PC-9 (cell line): ENCODE measurements at regions not wholly inside any gene's neighbourhood (a gene's known extent, or its start where the extent isn't known, plus 50 kb on each side); places are given as distances from the start of the nearest gene placed in this dataset.
"Not testable (repeated sequence)": the region's sequence is repeated elsewhere in the genome, so short reads cannot be mapped to it uniquely, and the experiment has no call there.

Experiments
- BruUV-seq: library from RNA; stranded (reverse); fragments of 400-500 nt; replicated peaks from 2 replicates; lab custom pipeline; 2021; lab: Mats Ljungman, UMichigan
- CTCF ChIA-PET: fragments of 300-600 bp; sonication (Branson Sonifier 250); formaldehyde crosslinking; loops from one replicate; lab custom pipeline; 2022; ENCODE audit warnings: antibody characterized with exemption; lab: Charles Lee
- POLR2A ChIA-PET: fragments of 300-600 bp; sonication (Branson Sonifier 250); formaldehyde crosslinking; loops from one replicate; lab custom pipeline; 2022; ENCODE audit warnings: antibody characterized with exemption; ENCODE audit not compliant: unreplicated experiment; lab: Charles Lee
- DNase-seq, 2 experiments: peaks; one replicate each; pipeline versions ENCODE4 v3.0.0 to v3.0.0-alpha.2; 2015 to 2022; ENCODE audit warnings: mixed read lengths in 1 of 2
- H2AFZ ChIP-seq: fragments of 200-600 bp; sonication (generic); 2 replicates; pipeline ENCODE4 v1.8.1; 2017; ENCODE audit warnings: antibody characterized with exemption
- H3F3A ChIP-seq: fragments of 200-600 bp; sonication (generic); 2 replicates; pipeline ENCODE4 v1.8.1; 2017; ENCODE audit warnings: antibody characterized with exemption, mild to moderate bottlenecking, low read depth; ENCODE audit not compliant: insufficient read depth
- H3K27ac ChIP-seq: fragments of 200-600 bp; sonication (generic); 2 replicates; pipeline ENCODE4 v1.6.1; 2016; ENCODE audit warnings: mixed run types
- H3K27me3 ChIP-seq: fragments of 200-600 bp; sonication (generic); 2 replicates; pipeline ENCODE4 v1.6.1; 2016; ENCODE audit warnings: low read depth, mixed run types; ENCODE audit not compliant: insufficient read depth
- H3K36me3 ChIP-seq: fragments of 200-600 bp; sonication (generic); 2 replicates; pipeline ENCODE4 v1.6.1; 2016; ENCODE audit warnings: low read depth, mixed run types
- H3K4me1 ChIP-seq: fragments of 200-600 bp; sonication (generic); replicated peaks from 2 replicates; pipeline ENCODE4 v1.6.1; 2016; ENCODE audit warnings: mixed run types; ENCODE audit not compliant: insufficient read depth
- H3K4me2 ChIP-seq: fragments of 200-600 bp; sonication (generic); 2 replicates; pipeline ENCODE4 v1.6.1; 2017; ENCODE audit warnings: mixed run types
- H3K4me3 ChIP-seq: fragments of 200-600 bp; sonication (generic); 2 replicates; pipeline ENCODE4 v1.6.1; 2016; ENCODE audit warnings: mixed run types
- H3K79me2 ChIP-seq: fragments of 200-600 bp; sonication (generic); 2 replicates; pipeline ENCODE4 v1.6.1; 2017; ENCODE audit warnings: low read depth, mixed run types
- H3K9me2 ChIP-seq: fragments of 200-600 bp; sonication (generic); 2 replicates; pipeline ENCODE4 v1.8.1; 2017; ENCODE audit warnings: mild to moderate bottlenecking; ENCODE audit not compliant: insufficient read depth
- H3K9me3 ChIP-seq: fragments of 200-600 bp; sonication (generic); 2 replicates; pipeline ENCODE4 v1.8.1; 2016; ENCODE audit warnings: low read depth; ENCODE audit not compliant: insufficient read depth
- H4K20me1 ChIP-seq: fragments of 200-600 bp; sonication (generic); 2 replicates; pipeline ENCODE4 v1.8.1; 2017; ENCODE audit not compliant: insufficient read depth
- CTCF ChIP-seq: fragments of 200-600 bp; sonication (generic); conservative IDR thresholded peaks from 2 replicates; pipeline ENCODE4 v1.6.1; 2017; ENCODE audit warnings: mixed run types, antibody characterized with exemption, mild to moderate bottlenecking, moderate library complexity
- EZH2 ChIP-seq: fragments of 200-600 bp; sonication (generic); IDR thresholded peaks from 2 replicates; pipeline ENCODE4 v1.8.0; 2017; ENCODE audit warnings: antibody characterized with exemption, low read depth
- intact Hi-C: fragments of 100-400 bp; cut with micrococcal nuclease; formaldehyde crosslinking; loops from one replicate; pipeline ENCODE4 v1.10.0; 2022; ENCODE audit not compliant: unreplicated experiment

- POLR2A ChIA-PET, result no interaction called here
Observed at GRCh38 chrX:74111245-74111644, 192.7 kb upstream of the ZCCHC13 start.

GRCh38 chrX:74107666-74108065, 196.3 kb upstream of the ZCCHC13 start:
- H3K9me3 ChIP-seq, result no peaks in the 10 kb centered on the region

More at GRCh38 chrX:74111245-74111644, 192.7 kb upstream of the ZCCHC13 start:
- no peak overlapping the region for H3K4me3 ChIP-seq
- H3K79me2 ChIP-seq, result no peaks in the 10 kb centered on the region
- no peak overlapping the region for H3K4me2 ChIP-seq
- H3K9me2 ChIP-seq, result no peaks in the 10 kb centered on the region
- H3K36me3 ChIP-seq, result no peaks in the 10 kb centered on the region
- H3K9me3 ChIP-seq, result no peaks in the 10 kb centered on the region
- no peaks in the 10 kb centered on the region for H3K4me1 ChIP-seq
- H2AFZ ChIP-seq, result no peak overlapping the region
- H3F3A ChIP-seq, result no peaks in the 10 kb centered on the region
- BruUV-seq, result no TSS peak
- no peak for DNase-seq
- no peak overlapping the region for H3K27ac ChIP-seq
- intact Hi-C loops, result no loop called here
- TF ChIP-seq EZH2, result no peak
- TF ChIP-seq CTCF, result no peak
- no peaks in the 10 kb centered on the region for H3K27me3 ChIP-seq
- H4K20me1 ChIP-seq, result no peaks in the 10 kb centered on the region
- CTCF ChIA-PET, result no interaction called here

GRCh38 chrX:74104356-74105015, 199.5 kb upstream of the ZCCHC13 start:
- Histone ChIP-seq H3K4me3 (no peak overlapping the region), H3K79me2 (no peaks in the 10 kb centered on the region), H3K27me3 (no peaks in the 10 kb centered on the region), H3K27ac (no peak overlapping the region), H3K9me3 (no peaks in the 10 kb centered on the region), H3K4me1 (peaks cover 12% of the 10 kb centered on the region; the same call in 1 of the 2 replicates), H2AFZ (no peak overlapping the region), H3K36me3 (no peaks in the 10 kb centered on the region), H3K9me2 (no peaks in the 10 kb centered on the region), H3F3A (0 out of 2 replicates have a peak, but pooled peaks cover 4% of the 10 kb centered on the region), H4K20me1 (no peaks in the 10 kb centered on the region), H3K4me2 (peak overlapping the region; percentile 10; the same call in 1 of the 2 replicates)
- peak in 1 of 2 experiments; percentile 62 for DNase-seq
- BruUV-seq, result no TSS peak
- ChIA-PET CTCF (no interaction called here), POLR2A (no interaction called here)
- TF ChIP-seq EZH2 (no peak), CTCF (no peak)
- intact Hi-C loops, result no loop called here

More at GRCh38 chrX:74107666-74108065, 196.3 kb upstream of the ZCCHC13 start:
- POLR2A ChIA-PET, result no interaction called here
- intact Hi-C loops, result no loop called here
- no peak overlapping the region for H3K4me3 ChIP-seq
- TF ChIP-seq CTCF (no peak), EZH2 (no peak)
- no peak overlapping the region for H3K27ac ChIP-seq
- H4K20me1 ChIP-seq, result no peaks in the 10 kb centered on the region
- no peaks in the 10 kb centered on the region for H3K79me2 ChIP-seq
- H3K36me3 ChIP-seq, result no peaks in the 10 kb centered on the region
- BruUV-seq, result no TSS peak
- H3K9me2 ChIP-seq, result no peaks in the 10 kb centered on the region
- H3K4me2 ChIP-seq, result no peak overlapping the region
- H3F3A ChIP-seq, result 0 out of 2 replicates have a peak, but pooled peaks cover 4% of the 10 kb centered on the region
- H2AFZ ChIP-seq, result no peak overlapping the region
- H3K27me3 ChIP-seq, result no peaks in the 10 kb centered on the region
- CTCF ChIA-PET, result no interaction called here
- H3K4me1 ChIP-seq, result peaks cover 12% of the 10 kb centered on the region; the same call in 1 of the 2 replicates
- no peak for DNase-seq

- H3K27ac ChIP-seq, H2AFZ ChIP-seq, POLR2A ChIA-PET, BruUV-seq, H3K79me2 ChIP-seq, H3F3A ChIP-seq, H3K36me3 ChIP-seq, H3K27me3 ChIP-seq, H3K9me3 ChIP-seq, H3K4me3 ChIP-seq, CTCF ChIA-PET, H4K20me1 ChIP-seq, H3K9me2 ChIP-seq, DNase-seq, intact Hi-C loops, H3K4me2 ChIP-seq, H3K4me1 ChIP-seq: not testable (repeated sequence)
Observed at GRCh38 chrX:74098407-74098806, 205.6 kb upstream of the ZCCHC13 start.
